AG09309 (cell line): ENCODE measurements at regions not wholly inside any gene's neighbourhood (a gene's known extent, or its start where the extent isn't known, plus 50 kb on each side); places are given as distances from the start of the nearest gene placed in this dataset.

Source experiments
- DNase-seq: peaks from one replicate; pipeline ENCODE4 v3.0.0-alpha.2; 2010; ENCODE audit warnings: low read depth
- H3K4me3 ChIP-seq: 2 replicates; pipeline ENCODE4 v1.5.1; 2011; ENCODE audit warnings: mild to moderate bottlenecking, low read depth, low read length, moderate library complexity; ENCODE audit not compliant: control insufficient read depth
- TF ChIP-seq, protein P1 (sequence below): IDR thresholded peaks from 2 replicates; pipeline ENCODE4 v1.5.1; 2011; ENCODE audit warnings: mild to moderate bottlenecking, low read depth, low read length, inconsistent platforms; ENCODE audit not compliant: insufficient read depth, control insufficient read depth; ENCODE audit errors: missing control alignments

DNA sequence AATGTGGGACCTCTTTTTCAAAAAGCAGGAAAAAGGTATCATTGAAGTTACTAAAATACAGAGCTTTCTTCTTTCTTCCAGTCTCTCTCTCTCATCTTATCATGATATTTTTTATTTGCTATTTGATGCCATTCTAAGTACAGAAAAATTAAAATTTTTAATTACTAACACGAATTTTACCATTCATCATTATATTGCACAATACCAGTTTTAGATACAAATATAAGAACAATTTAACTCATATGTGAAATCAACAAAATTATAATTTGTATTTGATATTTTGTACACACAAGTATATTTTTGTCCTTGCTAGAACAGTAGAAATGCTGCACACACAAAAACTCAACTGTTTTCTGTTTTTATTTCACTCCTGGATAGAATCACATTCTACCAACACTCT is 112.2 kb downstream of the OAT start:
- TF ChIP-seq, protein P1, sequence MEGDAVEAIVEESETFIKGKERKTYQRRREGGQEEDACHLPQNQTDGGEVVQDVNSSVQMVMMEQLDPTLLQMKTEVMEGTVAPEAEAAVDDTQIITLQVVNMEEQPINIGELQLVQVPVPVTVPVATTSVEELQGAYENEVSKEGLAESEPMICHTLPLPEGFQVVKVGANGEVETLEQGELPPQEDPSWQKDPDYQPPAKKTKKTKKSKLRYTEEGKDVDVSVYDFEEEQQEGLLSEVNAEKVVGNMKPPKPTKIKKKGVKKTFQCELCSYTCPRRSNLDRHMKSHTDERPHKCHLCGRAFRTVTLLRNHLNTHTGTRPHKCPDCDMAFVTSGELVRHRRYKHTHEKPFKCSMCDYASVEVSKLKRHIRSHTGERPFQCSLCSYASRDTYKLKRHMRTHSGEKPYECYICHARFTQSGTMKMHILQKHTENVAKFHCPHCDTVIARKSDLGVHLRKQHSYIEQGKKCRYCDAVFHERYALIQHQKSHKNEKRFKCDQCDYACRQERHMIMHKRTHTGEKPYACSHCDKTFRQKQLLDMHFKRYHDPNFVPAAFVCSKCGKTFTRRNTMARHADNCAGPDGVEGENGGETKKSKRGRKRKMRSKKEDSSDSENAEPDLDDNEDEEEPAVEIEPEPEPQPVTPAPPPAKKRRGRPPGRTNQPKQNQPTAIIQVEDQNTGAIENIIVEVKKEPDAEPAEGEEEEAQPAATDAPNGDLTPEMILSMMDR, result no peak
- no peak for DNase-seq

DNA sequence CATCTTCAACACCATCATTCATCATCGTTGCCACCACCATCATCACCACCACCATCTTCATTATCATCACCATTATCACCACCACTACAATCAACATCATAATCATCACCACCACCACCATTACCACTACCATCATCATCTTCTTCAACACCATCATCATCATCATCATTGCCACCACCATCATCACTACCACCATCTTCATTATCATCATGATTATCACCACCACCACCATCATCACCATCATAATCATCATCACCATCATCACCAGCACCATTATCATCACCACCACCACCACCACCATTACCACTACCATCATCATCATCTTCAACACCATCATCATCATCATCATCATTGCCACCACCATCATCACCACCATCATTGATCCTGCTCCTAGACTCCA is 112.7 kb downstream of the OAT start:
- H3K4me3 ChIP-seq, result no peak overlapping the region
- TF ChIP-seq, protein P1, result no peak
- DNase-seq, result no peak

More for the DNA sequence above, 112.2 kb downstream of the OAT start:
- H3K4me3 ChIP-seq, result no peak overlapping the region

DNA sequence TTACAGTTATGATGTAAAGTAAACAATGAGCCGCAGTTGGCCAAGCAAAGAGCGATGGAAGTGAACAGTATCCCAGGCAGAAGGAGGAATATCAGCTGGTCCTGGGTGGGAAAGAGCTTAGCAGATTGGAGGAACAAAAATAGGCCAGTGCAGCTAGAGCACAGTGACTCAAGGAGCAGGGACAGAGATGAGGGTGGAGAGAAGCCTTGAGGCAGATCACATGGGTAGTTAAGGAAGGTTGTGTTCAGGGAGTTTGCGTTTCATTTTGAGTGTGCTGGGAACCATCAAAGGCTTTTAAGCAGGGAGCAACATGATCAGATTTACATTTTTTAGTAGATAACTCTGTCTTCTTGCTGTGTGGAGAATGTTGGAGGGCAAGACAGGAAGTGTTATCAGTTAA is 113.6 kb downstream of the OAT start:
- H3K4me3 ChIP-seq, result no peak overlapping the region
- no peak for DNase-seq
- TF ChIP-seq, protein P1, result no peak

DNA sequence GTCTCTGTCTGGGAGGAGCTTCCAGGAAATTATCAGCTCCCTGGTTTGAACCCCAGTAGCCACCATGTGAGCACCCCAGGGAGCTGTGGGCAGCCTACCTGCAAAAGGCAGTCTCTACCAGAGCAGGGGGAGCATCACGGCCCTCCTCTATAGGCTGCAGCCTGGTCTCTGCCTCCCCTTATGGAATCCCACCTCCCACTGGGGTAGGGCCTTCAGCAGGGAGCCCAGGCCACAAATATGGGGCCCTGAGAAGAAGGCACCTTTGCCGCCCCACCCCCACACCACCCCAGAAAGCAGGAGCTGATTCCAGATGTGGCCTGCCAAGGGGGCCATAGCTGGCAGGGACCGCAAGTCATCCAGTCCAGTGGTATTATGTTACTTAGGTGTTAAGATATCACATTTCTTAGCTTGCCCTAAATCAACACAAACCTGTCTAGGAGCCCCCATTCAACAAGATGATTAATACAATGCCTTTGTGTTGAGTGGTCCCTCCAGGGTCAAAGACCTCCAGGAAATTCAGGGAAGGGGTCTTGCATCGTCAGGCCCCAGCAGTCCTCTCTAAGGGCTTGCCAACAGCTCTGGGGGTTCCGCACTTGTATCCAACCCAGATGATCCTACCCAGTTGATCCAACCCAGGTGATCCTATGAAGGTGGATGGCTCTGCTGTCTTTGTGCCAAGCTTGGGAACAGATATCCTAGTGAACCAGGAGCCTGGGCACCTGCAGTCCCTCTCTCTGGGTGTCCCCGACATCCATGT is 114.9 kb downstream of the OAT start:
- TF ChIP-seq, protein P1, result no peak
- no peak for DNase-seq
- no peak overlapping the region for H3K4me3 ChIP-seq

DNA sequence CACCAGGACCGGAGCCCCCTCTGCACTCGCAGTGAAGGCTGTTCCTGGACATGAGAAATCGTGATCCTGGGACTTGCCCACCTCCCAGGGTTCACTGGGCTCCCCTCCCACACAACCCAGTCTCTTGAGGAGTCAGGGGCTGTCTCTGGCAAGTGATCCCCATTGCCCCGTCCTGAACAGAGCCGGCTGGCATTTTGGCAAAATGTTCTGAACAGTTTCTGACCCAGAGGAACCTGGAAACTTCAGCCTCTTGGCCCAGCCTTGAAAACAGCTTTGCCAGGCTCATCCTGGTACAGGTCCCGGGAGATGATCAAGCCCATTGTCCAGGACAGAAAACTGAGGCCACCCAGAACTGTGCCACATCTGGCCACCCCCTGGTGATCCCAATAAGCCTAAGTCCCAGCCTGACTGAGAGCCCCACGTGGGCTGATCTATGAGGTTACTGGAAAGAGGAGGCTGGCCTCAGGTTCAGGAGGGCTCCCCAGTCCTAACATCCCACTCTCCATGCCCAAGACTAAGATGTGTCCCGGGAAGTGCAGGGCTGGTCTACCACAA is 115.7 kb downstream of the OAT start:
- no peak overlapping the region for H3K4me3 ChIP-seq
- no peak for DNase-seq
- TF ChIP-seq, protein P1, result no peak

DNA sequence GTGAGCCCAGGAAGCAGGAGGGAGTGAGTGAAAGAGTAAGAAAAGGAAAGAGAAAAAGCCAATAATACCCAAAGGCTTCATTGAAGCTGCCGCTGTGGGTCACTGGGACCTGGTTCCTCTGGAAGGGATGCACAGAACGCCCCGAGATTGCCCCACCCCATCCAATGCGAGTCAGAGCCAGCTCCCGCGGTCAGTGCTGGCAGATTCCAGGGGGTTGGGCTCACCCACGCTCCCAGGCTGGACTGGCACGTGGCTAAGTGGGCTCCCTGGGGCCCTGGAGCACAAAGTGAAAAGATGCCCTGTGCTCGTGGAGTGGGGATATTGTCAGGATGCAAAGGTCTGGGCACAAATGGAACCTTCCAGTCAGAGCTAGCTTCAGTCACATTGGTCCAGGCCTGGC is 117.0 kb downstream of the OAT start:
- TF ChIP-seq, protein P1, result no peak
- DNase-seq, result no peak
- no peak overlapping the region for H3K4me3 ChIP-seq
